ENCODE measurements at regions not wholly inside any gene's neighbourhood (a gene's known extent, or its start where the extent isn't known, plus 50 kb on each side); places are given as distances from the start of the nearest gene placed in this dataset.
"Not testable (repeated sequence)": the region's sequence is repeated elsewhere in the genome, so short reads cannot be mapped to it uniquely, and the experiment has no call there.

DNA sequence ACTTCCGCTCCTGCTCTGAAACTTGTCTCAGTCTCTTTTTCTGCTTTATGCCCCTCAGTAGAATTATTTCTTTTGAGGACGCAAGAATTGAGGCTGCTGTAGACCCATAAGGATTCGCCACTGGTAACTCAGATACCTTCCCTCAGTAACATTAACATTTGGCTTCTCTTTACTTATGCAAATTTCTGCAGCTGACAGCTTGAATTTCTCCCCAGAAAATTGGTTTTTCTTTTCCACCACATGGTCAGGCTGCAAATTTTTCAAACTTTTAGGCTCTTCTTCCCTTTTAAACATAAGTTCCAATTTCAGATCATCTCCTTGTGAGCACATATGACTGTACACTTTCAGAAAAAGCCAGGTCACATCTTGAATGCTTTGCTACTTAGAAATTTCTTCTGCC, 839.3 kb upstream of the GRIA3 start:
- TF ChIP-seq, protein P1, sequence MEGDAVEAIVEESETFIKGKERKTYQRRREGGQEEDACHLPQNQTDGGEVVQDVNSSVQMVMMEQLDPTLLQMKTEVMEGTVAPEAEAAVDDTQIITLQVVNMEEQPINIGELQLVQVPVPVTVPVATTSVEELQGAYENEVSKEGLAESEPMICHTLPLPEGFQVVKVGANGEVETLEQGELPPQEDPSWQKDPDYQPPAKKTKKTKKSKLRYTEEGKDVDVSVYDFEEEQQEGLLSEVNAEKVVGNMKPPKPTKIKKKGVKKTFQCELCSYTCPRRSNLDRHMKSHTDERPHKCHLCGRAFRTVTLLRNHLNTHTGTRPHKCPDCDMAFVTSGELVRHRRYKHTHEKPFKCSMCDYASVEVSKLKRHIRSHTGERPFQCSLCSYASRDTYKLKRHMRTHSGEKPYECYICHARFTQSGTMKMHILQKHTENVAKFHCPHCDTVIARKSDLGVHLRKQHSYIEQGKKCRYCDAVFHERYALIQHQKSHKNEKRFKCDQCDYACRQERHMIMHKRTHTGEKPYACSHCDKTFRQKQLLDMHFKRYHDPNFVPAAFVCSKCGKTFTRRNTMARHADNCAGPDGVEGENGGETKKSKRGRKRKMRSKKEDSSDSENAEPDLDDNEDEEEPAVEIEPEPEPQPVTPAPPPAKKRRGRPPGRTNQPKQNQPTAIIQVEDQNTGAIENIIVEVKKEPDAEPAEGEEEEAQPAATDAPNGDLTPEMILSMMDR (IDR thresholded peaks at IDR 0.05; ENCODE audit: low read depth, low read length): no peak

DNA sequence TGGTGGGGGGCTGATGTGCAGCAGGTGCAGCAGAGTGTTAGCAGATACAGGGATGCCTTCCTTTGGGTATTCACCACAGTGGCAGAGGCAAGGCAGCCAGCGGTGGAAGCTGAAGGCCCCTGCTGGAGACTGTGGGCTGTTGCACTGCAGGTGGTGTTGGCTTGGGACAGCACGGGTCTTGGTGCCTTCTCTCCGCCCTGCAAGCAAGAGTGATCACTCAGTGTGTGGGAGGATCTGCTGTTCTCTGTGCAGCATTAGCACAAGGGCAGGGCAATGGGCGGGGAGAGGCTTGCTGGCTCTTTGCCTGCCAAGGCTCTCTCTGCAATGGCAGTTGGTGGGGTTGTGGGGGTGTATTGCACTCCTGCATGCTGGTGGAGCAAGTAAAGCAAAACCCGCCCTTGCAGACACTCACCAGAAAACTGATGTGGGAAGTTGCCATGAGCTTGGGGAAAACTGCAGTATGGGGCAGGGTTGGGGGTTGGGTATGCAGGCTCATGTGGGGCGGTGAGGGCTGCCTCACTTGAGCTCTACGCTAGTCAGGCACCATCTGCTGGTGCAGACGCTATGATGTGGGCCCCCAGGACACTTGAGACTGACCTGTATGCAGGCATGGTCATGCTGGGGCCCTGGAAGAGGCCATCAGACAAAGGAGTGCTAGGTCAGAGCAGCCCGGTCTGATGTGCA, 820.8 kb upstream of the GRIA3 start:
- DNase-seq (ENCODE audit: low read depth in 2 of 2): no peak
- no peak overlapping the region for H3K4me3 ChIP-seq (replicated peaks in 1 of 2; ENCODE audit: low read depth in 2 of 2, low read length in 2 of 2)
- TF ChIP-seq, protein P1 (IDR thresholded peaks at IDR 0.05; ENCODE audit: low read depth, low read length): no peak

More for the DNA sequence above, 839.3 kb upstream of the GRIA3 start:
- no peak for DNase-seq (ENCODE audit: low read depth in 2 of 2)
- no peak overlapping the region for H3K4me3 ChIP-seq (replicated peaks in 1 of 2; ENCODE audit: low read depth in 2 of 2, low read length in 2 of 2)

DNA sequence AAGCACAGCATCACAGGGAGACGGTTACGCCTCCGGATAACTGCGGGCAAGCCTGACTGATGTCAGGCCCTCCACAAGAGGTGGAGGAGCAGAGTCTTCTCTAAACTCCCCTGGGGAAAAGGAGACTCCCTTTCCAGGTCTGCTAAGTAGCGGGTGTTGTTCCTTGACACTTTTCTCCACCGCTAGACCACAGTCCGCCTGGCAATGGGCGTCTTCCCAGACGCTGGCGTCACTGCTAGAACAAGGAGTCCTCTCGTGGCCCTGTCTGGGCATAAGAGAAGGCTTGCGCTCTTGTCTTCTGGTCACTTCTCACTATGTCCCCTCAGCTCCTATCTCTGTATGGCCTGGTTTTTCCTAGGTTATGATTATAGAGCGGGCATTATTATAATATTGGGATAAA, 808.5 kb upstream of the GRIA3 start:
- not testable (repeated sequence) for H3K4me3 ChIP-seq (replicated peaks in 1 of 2; ENCODE audit: low read depth in 2 of 2, low read length in 2 of 2); DNase-seq (ENCODE audit: low read depth in 2 of 2)

DNA sequence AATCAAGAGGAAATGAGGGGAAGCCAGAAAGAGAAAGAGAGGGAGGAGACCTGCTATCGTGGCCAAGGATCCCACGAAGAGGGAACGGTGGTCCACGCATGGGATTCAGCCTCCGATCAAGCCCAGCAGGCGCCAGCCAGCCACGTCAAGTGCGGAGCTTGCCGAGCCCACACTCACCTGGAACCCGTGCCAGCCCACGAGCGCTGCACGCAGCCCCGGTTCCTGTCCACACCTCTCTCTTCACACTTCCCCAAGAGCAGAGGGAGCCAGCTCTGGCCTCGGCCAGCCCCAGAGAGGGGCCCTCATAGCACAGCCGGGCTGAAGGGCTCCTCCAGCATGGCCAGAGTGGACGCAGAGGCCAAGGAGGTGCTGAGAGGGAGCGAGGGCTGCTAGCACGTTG, 795.1 kb upstream of the GRIA3 start:
- no peak overlapping the region for H3K4me3 ChIP-seq (replicated peaks in 1 of 2; ENCODE audit: low read depth in 2 of 2, low read length in 2 of 2)
- TF ChIP-seq, protein P1 (IDR thresholded peaks at IDR 0.05; ENCODE audit: low read depth, low read length): no peak
- no peak for DNase-seq (ENCODE audit: low read depth in 2 of 2)

DNA sequence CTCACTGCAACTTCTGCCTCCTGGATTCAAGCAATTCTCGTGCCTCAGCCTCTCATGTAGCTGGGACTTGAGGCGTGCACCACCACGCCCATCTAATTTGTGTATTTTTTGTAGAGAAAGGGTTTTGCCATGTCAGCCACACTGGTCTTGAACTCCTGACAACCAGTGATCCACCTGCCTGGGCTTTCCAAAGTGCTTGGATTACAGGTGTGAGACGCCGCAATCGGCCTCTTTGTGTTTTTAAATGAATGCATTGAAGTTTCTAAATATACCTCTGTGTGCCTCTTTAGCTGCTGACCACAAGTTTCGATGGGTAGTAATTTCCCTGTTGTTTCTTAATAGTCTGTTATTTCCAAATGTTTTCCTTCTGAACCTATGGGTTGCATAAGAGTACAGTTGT, 765.3 kb upstream of the GRIA3 start:
- TF ChIP-seq, protein P1 (IDR thresholded peaks at IDR 0.05; ENCODE audit: low read depth, low read length): no peak

DNA sequence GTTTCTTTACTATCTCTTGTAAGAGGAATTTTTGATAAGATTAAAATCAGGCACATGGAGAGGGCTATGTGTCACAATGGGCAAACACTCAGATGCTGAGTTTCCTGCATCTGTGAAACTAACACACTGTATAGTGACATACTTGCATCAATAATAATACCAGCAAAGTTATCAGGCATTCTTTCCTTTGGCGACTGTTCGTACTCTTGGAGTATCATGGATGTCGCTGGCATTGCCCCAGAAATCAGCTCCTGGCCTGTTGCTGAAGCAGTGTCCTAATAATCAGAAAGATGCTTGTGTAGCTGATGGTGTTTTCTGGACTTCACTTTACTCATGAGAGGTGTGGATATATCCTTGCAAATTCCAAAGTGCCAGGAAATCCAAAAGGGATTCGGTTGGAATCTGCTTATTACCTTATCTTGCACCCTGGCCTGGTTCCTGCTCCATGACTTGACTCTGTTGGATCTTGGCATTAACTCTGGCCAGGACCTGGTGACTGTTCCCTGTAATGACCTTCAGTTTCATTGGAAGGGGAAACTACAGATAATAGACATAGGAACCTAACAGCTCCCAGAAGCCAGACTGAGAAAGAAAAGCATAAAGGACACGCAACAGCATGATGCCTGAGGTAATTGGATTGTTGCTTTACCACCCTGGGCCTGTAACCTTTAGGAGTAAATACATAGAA, 762.5 kb upstream of the GRIA3 start:
- DNase-seq (ENCODE audit: low read depth in 2 of 2): no peak
- TF ChIP-seq, protein P1 (IDR thresholded peaks at IDR 0.05; ENCODE audit: low read depth, low read length): no peak
- no peak overlapping the region for H3K4me3 ChIP-seq (replicated peaks in 1 of 2; ENCODE audit: low read depth in 2 of 2, low read length in 2 of 2)

More for the DNA sequence above, 765.3 kb upstream of the GRIA3 start:
- H3K4me3 ChIP-seq (replicated peaks in 1 of 2; ENCODE audit: low read depth in 2 of 2, low read length in 2 of 2): no peak overlapping the region
- no peak for DNase-seq (ENCODE audit: low read depth in 2 of 2)

DNA sequence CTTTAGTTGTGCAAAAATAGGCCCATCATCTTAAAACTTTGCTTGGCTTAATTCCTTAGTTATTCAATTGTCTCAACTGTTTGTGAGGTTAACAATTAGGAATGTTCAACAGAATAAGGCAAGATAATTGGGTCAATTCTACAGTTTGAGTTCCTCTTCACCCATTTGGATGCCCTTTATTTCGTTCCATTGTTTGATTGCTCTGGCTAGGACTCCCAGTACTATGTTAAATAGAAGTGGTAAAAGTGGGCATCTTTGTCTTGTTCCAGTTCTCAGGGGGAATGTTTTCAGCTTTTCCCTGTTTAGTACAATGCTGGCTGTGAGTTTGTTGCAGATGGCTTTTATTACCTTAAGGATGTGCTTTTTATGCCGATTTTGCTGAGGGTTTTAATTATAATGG, 761.5 kb upstream of the GRIA3 start:
- no peak for DNase-seq (ENCODE audit: low read depth in 2 of 2)
- H3K4me3 ChIP-seq (replicated peaks in 1 of 2; ENCODE audit: low read depth in 2 of 2, low read length in 2 of 2): no peak overlapping the region
- TF ChIP-seq, protein P1 (IDR thresholded peaks at IDR 0.05; ENCODE audit: low read depth, low read length): no peak
